ES-I3 (cell line): ENCODE measurements at regions not wholly inside any gene's neighbourhood (a gene's known extent, or its start where the extent isn't known, plus 50 kb on each side); places are given as distances from the start of the nearest gene placed in this dataset.

ENCODE experiments used
- H3K36me3 ChIP-seq: 2 replicates; pipeline ENCODE4 v1.6.1; 2013; ENCODE audit warnings: mild to moderate bottlenecking, low read length, control low read depth, moderate library complexity; ENCODE audit not compliant: insufficient read depth
- H3K4me1 ChIP-seq: 2 replicates; pipeline ENCODE4 v1.6.1; 2013; ENCODE audit warnings: mild to moderate bottlenecking, control low read depth, low read length; ENCODE audit not compliant: insufficient read depth
- H3K9ac ChIP-seq: 2 replicates; pipeline ENCODE4 v1.6.1; 2013; ENCODE audit warnings: low read depth, mild to moderate bottlenecking, low read length, moderate library complexity
- H3K9me3 ChIP-seq: 2 replicates; pipeline ENCODE4 v1.6.1; 2013; ENCODE audit warnings: mild to moderate bottlenecking, low read length, moderate library complexity; ENCODE audit not compliant: control insufficient read depth, insufficient read depth

GRCh38 chr4:27830251-27830650 lies 969.6 kb downstream of the STIM2 start:
- H3K9me3 ChIP-seq: peaks cover 6% of the 10 kb centered on the region; the same call in 1 of the 2 replicates
- peaks cover 6% of the 10 kb centered on the region; the same call in 1 of the 2 replicates for H3K4me1 ChIP-seq

GRCh38 chr4:27835851-27836250 lies 975.2 kb downstream of the STIM2 start:
- Histone ChIP-seq H3K9me3 (peaks cover 6% of the 10 kb centered on the region; the same call in 1 of the 2 replicates), H3K36me3 (no peaks in the 10 kb centered on the region), H3K4me1 (no peaks in the 10 kb centered on the region), H3K9ac (no peak overlapping the region)

More at GRCh38 chr4:27830251-27830650, 969.6 kb downstream of the STIM2 start:
- no peaks in the 10 kb centered on the region for H3K36me3 ChIP-seq
- H3K9ac ChIP-seq: no peak overlapping the region

GRCh38 chr4:27836523-27836922 lies 975.9 kb downstream of the STIM2 start:
- H3K4me1 ChIP-seq: no peaks in the 10 kb centered on the region
- no peaks in the 10 kb centered on the region for H3K36me3 ChIP-seq

GRCh38 chr4:27843776-27844175 lies 983.1 kb downstream of the STIM2 start:
- Histone ChIP-seq H3K9me3 (no peaks in the 10 kb centered on the region), H3K36me3 (no peaks in the 10 kb centered on the region), H3K4me1 (no peaks in the 10 kb centered on the region), H3K9ac (no peak overlapping the region)

More at GRCh38 chr4:27836523-27836922, 975.9 kb downstream of the STIM2 start:
- Histone ChIP-seq H3K9ac (no peak overlapping the region), H3K9me3 (peaks cover 6% of the 10 kb centered on the region; the same call in 1 of the 2 replicates)

- Histone ChIP-seq H3K9me3 (no peaks in the 10 kb centered on the region), H3K36me3 (no peaks in the 10 kb centered on the region), H3K4me1 (no peaks in the 10 kb centered on the region), H3K9ac (no peak overlapping the region)
These were observed 983.7 kb downstream of the STIM2 start for GRCh38 chr4:27844376-27844775.

- Histone ChIP-seq H3K36me3 (no peaks in the 10 kb centered on the region), H3K9me3 (no peaks in the 10 kb centered on the region), H3K4me1 (no peaks in the 10 kb centered on the region), H3K9ac (no peak overlapping the region)
These were observed 986.3 kb downstream of the STIM2 start for GRCh38 chr4:27846951-27847350.

GRCh38 chr4:27861381-27861787 lies 1000.7 kb downstream of the STIM2 start:
- no peaks in the 10 kb centered on the region for H3K9me3 ChIP-seq
- no peaks in the 10 kb centered on the region for H3K4me1 ChIP-seq
- H3K9ac ChIP-seq: no peak overlapping the region
- no peaks in the 10 kb centered on the region for H3K36me3 ChIP-seq

- no peaks in the 10 kb centered on the region for H3K36me3 ChIP-seq
- no peak overlapping the region for H3K9ac ChIP-seq
- H3K4me1 ChIP-seq: no peaks in the 10 kb centered on the region
- H3K9me3 ChIP-seq: no peaks in the 10 kb centered on the region
These were observed 1001.2 kb downstream of the STIM2 start for GRCh38 chr4:27861802-27862201.

GRCh38 chr4:27873596-27873995 lies 1013.0 kb downstream of the STIM2 start:
- no peaks in the 10 kb centered on the region for H3K4me1 ChIP-seq
- no peaks in the 10 kb centered on the region for H3K36me3 ChIP-seq
- no peaks in the 10 kb centered on the region for H3K9me3 ChIP-seq
- no peak overlapping the region for H3K9ac ChIP-seq

GRCh38 chr4:27881705-27882104 lies 1021.1 kb downstream of the STIM2 start:
- H3K9me3 ChIP-seq: no peaks in the 10 kb centered on the region
- no peak overlapping the region for H3K9ac ChIP-seq
- H3K4me1 ChIP-seq: no peaks in the 10 kb centered on the region
- H3K36me3 ChIP-seq: no peaks in the 10 kb centered on the region

- H3K36me3 ChIP-seq: no peaks in the 10 kb centered on the region
- H3K9me3 ChIP-seq: no peaks in the 10 kb centered on the region
- H3K4me1 ChIP-seq: peaks cover 2% of the 10 kb centered on the region; the same call in 1 of the 2 replicates
- no peak overlapping the region for H3K9ac ChIP-seq
These were observed 1025.5 kb downstream of the STIM2 start for GRCh38 chr4:27886120-27886519.

- Histone ChIP-seq H3K4me1 (peaks cover 2% of the 10 kb centered on the region; the same call in 1 of the 2 replicates), H3K9me3 (peaks cover 2% of the 10 kb centered on the region; the same call in 1 of the 2 replicates), H3K36me3 (no peaks in the 10 kb centered on the region)
These were observed 1027.0 kb downstream of the STIM2 start for GRCh38 chr4:27887646-27888045.

GRCh38 chr4:27888505-27888904 lies 1027.9 kb downstream of the STIM2 start:
- peaks cover 2% of the 10 kb centered on the region; the same call in 1 of the 2 replicates for H3K4me1 ChIP-seq
- H3K9ac ChIP-seq: no peak overlapping the region
- H3K36me3 ChIP-seq: no peaks in the 10 kb centered on the region
- peaks cover 2% of the 10 kb centered on the region; the same call in 1 of the 2 replicates for H3K9me3 ChIP-seq

More at GRCh38 chr4:27887646-27888045, 1027.0 kb downstream of the STIM2 start:
- no peak overlapping the region for H3K9ac ChIP-seq

GRCh38 chr4:27894951-27895350 lies 1034.3 kb downstream of the STIM2 start:
- no peak overlapping the region for H3K9ac ChIP-seq
- peaks cover 2% of the 10 kb centered on the region; the same call in 1 of the 2 replicates for H3K4me1 ChIP-seq
- peaks cover 2% of the 10 kb centered on the region; the same call in 1 of the 2 replicates for H3K9me3 ChIP-seq
- no peaks in the 10 kb centered on the region for H3K36me3 ChIP-seq

- no peaks in the 10 kb centered on the region for H3K36me3 ChIP-seq
- H3K4me1 ChIP-seq: no peaks in the 10 kb centered on the region
- H3K9me3 ChIP-seq: no peaks in the 10 kb centered on the region
- no peak overlapping the region for H3K9ac ChIP-seq
These were observed 1047.7 kb downstream of the STIM2 start for GRCh38 chr4:27908356-27908755.
